K562 (cell line): ENCODE measurements at regions not wholly inside any gene's neighbourhood (a gene's known extent, or its start where the extent isn't known, plus 50 kb on each side); places are given as distances from the start of the nearest gene placed in this dataset.

Source experiments
- ATAC-seq: fragments of 200-7000 bp; cut with Tn5 transposase; 3 replicates; pipeline ENCODE4 v1.9.1; 2020; ENCODE audit warnings: moderate library complexity
- BruUV-seq: library from RNA; stranded (reverse); fragments of 400-500 nt; replicated peaks from 2 replicates; lab custom pipeline; 2021; lab: Mats Ljungman, UMichigan
- CTCF ChIA-PET: fragments of 300-600 bp; formaldehyde crosslinking; extraction: SDS; loops from one replicate; lab custom pipeline; 2021; ENCODE audit warnings: low intra/inter-chr PET ratio; lab: Yijun Ruan, JAX
- POLR2A ChIA-PET: fragments of 300-600, 350-650 bp; sonication (Branson Sonifier 250); formaldehyde crosslinking; extraction: SDS; loops from one replicate; lab custom pipeline; 2021; ENCODE audit warnings: antibody characterized with exemption, inconsistent platforms; lab: Yijun Ruan, JAX
- DNase-seq, 4 experiments: peaks; one replicate each; pipeline versions ENCODE4 v3.0.0 to v3.0.0-alpha.2; 2011 to 2018; ENCODE audit warnings: low spot score in 3 of 4, mixed read lengths in 3 of 4; ENCODE audit errors: extremely low read depth in 1 of 4
- FAIRE-seq: peaks from 2 replicates; lab custom pipeline; 2011; peaks lifted over from hg19 to GRCh38; lab: Jason Lieb, UNC
- H2AFZ ChIP-seq: 2 replicates; pipeline ENCODE4 v1.6.0; 2011; ENCODE audit warnings: low read depth, low read length, control low read depth, inconsistent platforms
- H3K27ac ChIP-seq: fragments of 200-600 bp; 3 replicates; pipeline ENCODE4 v1.8.0; 2011; ENCODE audit warnings: low read depth, mild to moderate bottlenecking, control low read depth, inconsistent platforms, low read length, moderate library complexity, mixed read lengths; ENCODE audit errors: extremely low read depth
- H3K27me3 ChIP-seq, 2 experiments: fragments of 300-600 bp in 1 of 2; 2 replicates in 1 of 2; 3 replicates in 1 of 2; pipeline versions ENCODE4 v1.6.0 to v1.8.0; 2011; ENCODE audit warnings: inconsistent platforms in 2 of 2, low read length in 2 of 2, mild to moderate bottlenecking in 1 of 2, mixed read lengths in 1 of 2, moderate library complexity in 1 of 2; ENCODE audit not compliant: control insufficient read depth in 2 of 2, insufficient read depth in 2 of 2
- H3K36me3 ChIP-seq: fragments of 300-600 bp; 3 replicates; pipeline ENCODE4 v1.8.0; 2011; ENCODE audit warnings: mild to moderate bottlenecking, low read length, inconsistent platforms; ENCODE audit not compliant: control insufficient read depth, insufficient read depth
- H3K4me1 ChIP-seq, 2 experiments: fragments of 200-600 bp in 1 of 2; replicated peaks in 1 of 2; 2 replicates in 1 of 2; 3 replicates in 1 of 2; pipeline versions ENCODE4 v1.5.1 to v1.8.0; 2011; ENCODE audit warnings: inconsistent platforms in 2 of 2, low read length in 2 of 2, mild to moderate bottlenecking in 1 of 2, mixed read lengths in 1 of 2, moderate library complexity in 1 of 2; ENCODE audit not compliant: control insufficient read depth in 2 of 2, insufficient read depth in 2 of 2
- H3K4me2 ChIP-seq: 2 replicates; pipeline ENCODE4 v1.6.1; 2011; ENCODE audit warnings: low read length, control low read depth, inconsistent platforms, mixed read lengths; ENCODE audit not compliant: insufficient read depth
- H3K4me3 ChIP-seq: fragments of 200-600 bp; sonication (generic), shearing (Covaris generic); 2 replicates; pipeline ENCODE4 v1.5.1; 2016; ENCODE audit warnings: control low read depth, inconsistent platforms
- H3K79me2 ChIP-seq: fragments of 200-600 bp; 3 replicates; pipeline ENCODE4 v1.8.0; 2011; ENCODE audit warnings: low read length, inconsistent platforms; ENCODE audit not compliant: control insufficient read depth, insufficient read depth
- H3K9ac ChIP-seq, 2 experiments: 2 replicates each; pipeline versions ENCODE4 v1.6.0 to v1.6.1; 2011; ENCODE audit warnings: low read depth in 2 of 2, low read length in 2 of 2, control low read depth in 1 of 2, inconsistent platforms in 1 of 2, mild to moderate bottlenecking in 1 of 2, mixed read lengths in 1 of 2; ENCODE audit not compliant: insufficient read depth in 1 of 2
- H3K9me1 ChIP-seq: one replicate; pipeline ENCODE4 v1.6.0; 2011; ENCODE audit warnings: inconsistent platforms, mild to moderate bottlenecking, low read length, moderate library complexity; ENCODE audit not compliant: control insufficient read depth, insufficient read depth
- H3K9me3 ChIP-seq: replicated peaks from 2 replicates; pipeline ENCODE4 v1.5.1; 2011; ENCODE audit warnings: low read depth, low read length, inconsistent platforms; ENCODE audit not compliant: control insufficient read depth, insufficient read depth
- H4K20me1 ChIP-seq: replicated peaks from 2 replicates; pipeline ENCODE4 v1.6.1; 2011; ENCODE audit warnings: low read length, inconsistent platforms, mixed read lengths; ENCODE audit not compliant: control insufficient read depth, insufficient read depth
- E2F3 ChIP-seq: fragments of 250-450 bp; sonication (Bioruptor Pico); IDR thresholded peaks from 2 replicates; pipeline ENCODE4 v1.4.0; 2020; ENCODE audit warnings: mild to moderate bottlenecking
- KHSRP ChIP-seq: fragments of 450-650 bp; IDR thresholded peaks from 2 replicates; pipeline ENCODE4 v1.6.1; 2017
- NR2C1 ChIP-seq, 2 experiments: fragments of 450-650 bp; IDR thresholded peaks; 2 replicates each; pipeline ENCODE4 v1.6.1; 2017; ENCODE audit warnings: mild to moderate bottlenecking in 2 of 2, antibody characterized with exemption in 1 of 2, inconsistent platforms in 1 of 2, missing compliant biosample characterization in 1 of 2, missing genetic modification characterization in 1 of 2
- PRPF4 ChIP-seq: fragments of 200-400 bp; formaldehyde crosslinking; IDR thresholded peaks from one replicate; pipeline ENCODE4 v1.6.1; 2017; ENCODE audit warnings: low read length, low read depth, mild to moderate bottlenecking; ENCODE audit not compliant: insufficient read depth, poor library complexity, severe bottlenecking
- RFX5 ChIP-seq: IDR thresholded peaks from 2 replicates; pipeline ENCODE4 v1.6.1; 2011; ENCODE audit warnings: low read depth, mild to moderate bottlenecking, improper control_type of control experiment, low read length
- THRAP3 ChIP-seq: fragments of 450-650 bp; IDR thresholded peaks from 2 replicates; pipeline ENCODE4 v1.6.1; 2016; ENCODE audit warnings: mild to moderate bottlenecking, inconsistent platforms, borderline replicate concordance
- ZNF282 ChIP-seq: sonication (generic); formaldehyde crosslinking; IDR thresholded peaks from 2 replicates; pipeline ENCODE4 v1.8.1; 2023; ENCODE audit warnings: missing genetic modification reagents
- ZNF699 ChIP-seq: fragments of 250-450 bp; sonication (Bioruptor Pico); IDR thresholded peaks from 2 replicates; pipeline ENCODE4 v1.8.0; 2021; ENCODE audit warnings: mild to moderate bottlenecking, moderate library complexity; ENCODE audit not compliant: insufficient replicate concordance
- WGBS: fragments of 100-300 bp; shearing (Covaris generic); methylation state at CpG from one replicate; pipeline ENCODE4 v1.1.6; 2016; ENCODE audit warnings: low coverage, mixed read lengths; ENCODE audit not compliant: insufficient coverage; ENCODE audit errors: missing lambda C conversion rate; 5-methylcytosine and 5-hydroxymethylcytosine counted together
- in situ Hi-C: fragments of 300-500 bp; cut with MboI; formaldehyde crosslinking; loops from 4 replicates; pipeline ENCODE4 v1.15.0; 2018; ENCODE audit warnings: inconsistent platforms, mixed read lengths
- intact Hi-C: fragments of 100-400 bp; cut with micrococcal nuclease; formaldehyde crosslinking; loops from 2 replicates; pipeline ENCODE4 v1.14.2; 2022
- TF ChIP-seq, protein P1 (sequence below): sonication (generic); formaldehyde crosslinking; IDR thresholded peaks from 2 replicates; pipeline ENCODE4 v1.8.1; 2023; ENCODE audit warnings: mild to moderate bottlenecking, missing genetic modification reagents

DNA sequence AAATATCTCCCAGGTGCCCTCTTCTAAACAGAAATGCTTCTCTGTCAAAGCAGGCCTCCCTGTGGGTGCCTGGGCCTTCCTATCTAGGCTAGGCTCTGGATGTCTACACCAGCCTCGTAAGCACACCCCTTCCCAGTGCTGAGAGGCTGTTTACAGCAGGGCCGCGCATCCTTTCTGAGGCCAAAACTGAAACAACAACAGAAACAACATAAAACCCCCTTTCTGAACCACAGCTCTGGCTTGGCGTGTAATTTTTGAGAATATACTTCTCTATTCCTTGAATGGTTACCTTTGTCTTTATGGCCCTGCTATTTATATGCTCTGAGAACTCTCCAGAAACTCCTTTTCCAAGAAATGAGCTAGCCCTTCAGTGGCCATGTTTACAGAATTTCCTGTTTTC, 118.4 kb downstream of the BCL2L11 start:
- FAIRE-seq: no peak
- intact Hi-C loops (no loop called here), in situ Hi-C loops (no loop called here)
- no peak for DNase-seq
- no peak overlapping the region for H3K4me2 ChIP-seq
- no peak overlapping the region for H3K9ac ChIP-seq
- H3K9me1 ChIP-seq: no peaks in the 10 kb centered on the region
- TF ChIP-seq PRPF4 (no peak), ZNF282 (CRISPR knock-in tag) (no peak), THRAP3 (no peak), ZNF699 (CRISPR knock-in tag) (no peak), KHSRP (no peak), E2F3 (CRISPR knock-in tag) (no peak), NR2C1 (IDR thresholded peaks at IDR 0.05) (no peak), NR2C1 (tag; IDR thresholded peaks at IDR 0.05) (no peak), RFX5 (no peak)
- TF ChIP-seq, protein P1, sequence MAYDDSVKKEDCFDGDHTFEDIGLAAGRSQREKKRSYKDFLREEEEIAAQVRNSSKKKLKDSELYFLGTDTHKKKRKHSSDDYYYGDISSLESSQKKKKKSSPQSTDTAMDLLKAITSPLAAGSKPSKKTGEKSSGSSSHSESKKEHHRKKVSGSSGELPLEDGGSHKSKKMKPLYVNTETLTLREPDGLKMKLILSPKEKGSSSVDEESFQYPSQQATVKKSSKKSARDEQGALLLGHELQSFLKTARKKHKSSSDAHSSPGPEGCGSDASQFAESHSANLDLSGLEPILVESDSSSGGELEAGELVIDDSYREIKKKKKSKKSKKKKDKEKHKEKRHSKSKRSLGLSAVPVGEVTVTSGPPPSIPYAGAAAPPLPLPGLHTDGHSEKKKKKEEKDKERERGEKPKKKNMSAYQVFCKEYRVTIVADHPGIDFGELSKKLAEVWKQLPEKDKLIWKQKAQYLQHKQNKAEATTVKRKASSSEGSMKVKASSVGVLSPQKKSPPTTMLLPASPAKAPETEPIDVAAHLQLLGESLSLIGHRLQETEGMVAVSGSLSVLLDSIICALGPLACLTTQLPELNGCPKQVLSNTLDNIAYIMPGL (CRISPR knock-in tag): no peak
- ChIA-PET CTCF (no interaction called here), POLR2A (no interaction called here)
- H4K20me1 ChIP-seq: no peaks in the 10 kb centered on the region
- no peak overlapping the region for H2AFZ ChIP-seq
- no peak; the same call in 2 of the 3 replicates for ATAC-seq
- H3K79me2 ChIP-seq: no peaks in the 10 kb centered on the region
- no peaks in the 10 kb centered on the region for H3K27me3 ChIP-seq
- H3K36me3 ChIP-seq: peaks cover 19% of the 10 kb centered on the region
- no peaks in the 10 kb centered on the region for H3K4me1 ChIP-seq
- no peak overlapping the region for H3K27ac ChIP-seq
- BruUV-seq: no TSS peak
- H3K9me3 ChIP-seq: no peaks in the 10 kb centered on the region
- 90% methylated on average over 4 of the region's 4 CpGs for WGBS
- no peak overlapping the region for H3K4me3 ChIP-seq
